Spinal cord (tissue), 9 donors: ENCODE measurements at regions not wholly inside any gene's neighbourhood (a gene's known extent, or its start where the extent isn't known, plus 50 kb on each side); places are given as distances from the start of the nearest gene placed in this dataset.

ENCODE experiments used
- DNase-seq, 6 donors: peaks; one replicate each; pipeline versions ENCODE4 v3.0.0 to v3.0.0-alpha.2; 2013 to 2015; ENCODE audit warnings: low spot score in 6 of 6, low read depth in 4 of 6
- H3K27ac ChIP-seq: one replicate; pipeline ENCODE4 v1.5.1; 2013; ENCODE audit warnings: low read depth, low read length, control low read depth
- H3K27me3 ChIP-seq: one replicate; pipeline ENCODE4 v1.6.1; 2013; ENCODE audit warnings: low read length; ENCODE audit not compliant: control insufficient read depth, insufficient read depth
- H3K36me3 ChIP-seq: one replicate; pipeline ENCODE4 v1.6.1; 2013; ENCODE audit warnings: low read length; ENCODE audit not compliant: control insufficient read depth, insufficient read depth
- H3K4me1 ChIP-seq: one replicate; pipeline ENCODE4 v1.6.1; 2013; ENCODE audit warnings: low read length; ENCODE audit not compliant: control insufficient read depth, insufficient read depth
- H3K4me3 ChIP-seq: one replicate; pipeline ENCODE4 v1.5.1; 2013; ENCODE audit warnings: low read depth, low read length, control low read depth
- H3K9me3 ChIP-seq: one replicate; pipeline ENCODE4 v1.6.1; 2013; ENCODE audit warnings: low read length; ENCODE audit not compliant: control insufficient read depth, insufficient read depth
- WGBS: methylation state at CpG from one replicate; pipeline ENCODE4 v1.1.5; 2013; ENCODE audit warnings: missing lambda C conversion rate; ENCODE audit not compliant: insufficient coverage; 5-methylcytosine and 5-hydroxymethylcytosine counted together
- donor health status: healthy.

DNA sequence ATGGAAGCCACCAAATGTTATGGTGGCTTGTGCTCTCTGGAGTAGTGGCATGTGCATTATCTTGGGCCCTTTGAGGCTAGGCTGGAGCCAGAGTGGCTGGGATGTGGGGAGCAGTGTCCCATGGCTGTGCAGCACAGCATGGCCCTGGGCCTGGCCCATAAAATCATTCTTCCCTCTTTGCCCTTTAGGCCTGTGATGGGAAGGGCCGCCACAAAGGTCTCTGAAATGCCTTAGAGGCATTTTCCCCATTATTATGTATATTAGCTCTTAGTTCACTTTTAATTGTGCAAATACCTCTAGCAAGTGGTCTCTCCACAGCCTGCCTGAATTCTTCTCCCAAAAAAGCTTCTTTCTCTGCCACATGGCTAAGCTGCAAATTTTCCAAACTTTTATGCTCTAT, 297.3 kb upstream of the IRAK1BP1 start:
- H3K4me1 ChIP-seq, result no peaks in the 10 kb centered on the region
- H3K36me3 ChIP-seq, result no peaks in the 10 kb centered on the region
- no peak overlapping the region for H3K27ac ChIP-seq
- H3K4me3 ChIP-seq, result no peak overlapping the region
- no peaks in the 10 kb centered on the region for H3K9me3 ChIP-seq
- H3K27me3 ChIP-seq, result no peaks in the 10 kb centered on the region
- no peak for DNase-seq
- no CpG with 5 or more reads among the region's 1 CpG for WGBS

- Histone ChIP-seq H3K4me3 (no peak overlapping the region), H3K4me1 (no peaks in the 10 kb centered on the region), H3K27ac (no peak overlapping the region), H3K27me3 (no peaks in the 10 kb centered on the region), H3K36me3 (no peaks in the 10 kb centered on the region), H3K9me3 (no peaks in the 10 kb centered on the region)
- no peak for DNase-seq
- no CpG with 5 or more reads among the region's 1 CpG for WGBS
Measured at GRCh38 chr6:78577585-78577984, 289.8 kb upstream of the IRAK1BP1 start.

GRCh38 chr6:78578430-78578829, 288.9 kb upstream of the IRAK1BP1 start:
- Histone ChIP-seq H3K4me3 (no peak overlapping the region), H3K9me3 (no peaks in the 10 kb centered on the region), H3K36me3 (no peaks in the 10 kb centered on the region), H3K4me1 (no peaks in the 10 kb centered on the region), H3K27ac (no peak overlapping the region), H3K27me3 (no peaks in the 10 kb centered on the region)
- 67% methylated on average over 2 of the region's 2 CpGs for WGBS
- DNase-seq, result no peak

DNA sequence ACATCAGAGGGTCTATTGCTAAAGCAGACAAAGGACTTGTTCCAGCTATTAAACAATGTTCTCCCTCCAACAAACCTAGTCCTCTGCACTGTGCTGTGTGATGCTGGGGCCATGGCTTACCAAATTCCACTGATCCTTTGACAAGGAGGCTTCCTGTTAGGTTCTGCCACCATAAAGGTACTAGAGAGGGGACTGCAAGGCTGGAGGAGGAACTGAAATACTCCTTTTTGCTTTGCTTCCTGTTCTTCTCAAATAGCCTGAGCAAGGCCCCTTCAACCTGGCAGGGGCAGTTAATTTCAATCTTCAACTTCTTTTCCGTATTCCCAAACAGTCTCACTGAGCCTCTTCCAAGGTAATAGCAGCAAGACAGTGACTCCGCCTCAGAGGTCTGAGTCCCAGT, 286.4 kb upstream of the IRAK1BP1 start:
- Histone ChIP-seq H3K27ac (no peak overlapping the region), H3K27me3 (no peaks in the 10 kb centered on the region), H3K36me3 (no peaks in the 10 kb centered on the region), H3K4me1 (no peaks in the 10 kb centered on the region), H3K4me3 (no peak overlapping the region), H3K9me3 (no peaks in the 10 kb centered on the region)
- no peak for DNase-seq
- WGBS, result 100% methylated on average over 2 of the region's 2 CpGs

GRCh38 chr6:78583079-78583478, 284.3 kb upstream of the IRAK1BP1 start:
- Histone ChIP-seq H3K9me3 (no peaks in the 10 kb centered on the region), H3K27me3 (no peaks in the 10 kb centered on the region), H3K36me3 (no peaks in the 10 kb centered on the region), H3K4me1 (no peaks in the 10 kb centered on the region), H3K4me3 (no peak overlapping the region), H3K27ac (no peak overlapping the region)
- 95% methylated on average over 2 of the region's 3 CpGs for WGBS
- DNase-seq, result no peak

- Histone ChIP-seq H3K27me3 (no peaks in the 10 kb centered on the region), H3K4me3 (no peak overlapping the region), H3K4me1 (no peaks in the 10 kb centered on the region), H3K36me3 (no peaks in the 10 kb centered on the region), H3K27ac (no peak overlapping the region), H3K9me3 (no peaks in the 10 kb centered on the region)
- peak in 1 of 6 donors; percentile 60 for DNase-seq
- WGBS, result no CpG with 5 or more reads among the region's 1 CpG
Measured at GRCh38 chr6:78589436-78589835, 277.9 kb upstream of the IRAK1BP1 start.

- Histone ChIP-seq H3K36me3 (no peaks in the 10 kb centered on the region), H3K4me3 (no peak overlapping the region), H3K9me3 (no peaks in the 10 kb centered on the region), H3K27me3 (no peaks in the 10 kb centered on the region), H3K4me1 (no peaks in the 10 kb centered on the region), H3K27ac (no peak overlapping the region)
- DNase-seq, result no peak
- no CpG with 5 or more reads among the region's 5 CpGs for WGBS
Measured at GRCh38 chr6:78593898-78594667, 273.3 kb upstream of the IRAK1BP1 start.

DNA sequence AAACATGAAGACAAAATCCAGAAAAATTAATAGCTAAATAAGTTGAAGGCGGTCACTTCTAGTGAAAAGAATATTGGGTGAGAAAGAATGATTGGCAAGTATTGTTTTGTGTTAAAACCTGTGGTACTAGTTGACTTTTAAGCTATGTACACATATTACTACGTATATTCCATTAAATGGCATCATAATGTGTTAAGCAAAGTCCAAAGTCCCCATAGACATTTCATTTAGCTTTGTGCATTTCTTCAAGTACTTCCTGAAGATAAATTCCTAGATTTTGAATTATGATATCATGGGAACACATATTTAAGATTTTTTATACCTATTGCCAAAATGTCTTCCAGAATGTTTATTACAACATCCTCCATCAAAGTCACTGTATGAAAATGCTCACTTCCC, 272.7 kb upstream of the IRAK1BP1 start:
- no peak for DNase-seq
- no CpG with 5 or more reads among the region's 2 CpGs for WGBS
- Histone ChIP-seq H3K4me3 (no peak overlapping the region), H3K27ac (no peak overlapping the region), H3K27me3 (no peaks in the 10 kb centered on the region), H3K36me3 (no peaks in the 10 kb centered on the region), H3K4me1 (no peaks in the 10 kb centered on the region), H3K9me3 (no peaks in the 10 kb centered on the region)

- Histone ChIP-seq H3K27me3 (no peaks in the 10 kb centered on the region), H3K4me1 (no peaks in the 10 kb centered on the region), H3K4me3 (no peak overlapping the region), H3K27ac (no peak overlapping the region), H3K9me3 (no peaks in the 10 kb centered on the region), H3K36me3 (no peaks in the 10 kb centered on the region)
- 100% methylated on average over 1 of the region's 5 CpGs for WGBS
- DNase-seq, result no peak
Measured at GRCh38 chr6:78597966-78598365, 269.4 kb upstream of the IRAK1BP1 start.

DNA sequence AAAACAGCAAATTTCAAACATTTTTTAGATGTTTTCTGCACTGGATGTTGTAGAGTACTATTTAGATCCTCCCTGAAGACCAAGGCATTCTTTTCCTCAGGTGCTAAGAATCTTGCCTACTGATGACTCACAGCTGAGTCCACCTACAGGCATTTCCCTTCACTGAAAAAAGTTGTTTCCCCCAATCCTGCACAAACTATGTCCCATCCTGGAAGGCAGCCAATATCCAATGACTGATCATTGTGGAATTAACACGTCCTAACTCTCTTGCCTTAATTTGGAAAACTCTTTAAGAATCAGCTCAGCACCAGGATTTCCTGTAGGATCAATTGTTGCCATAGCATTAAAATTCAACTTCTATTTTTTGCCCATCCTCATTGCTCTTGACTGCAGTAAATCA, 268.4 kb upstream of the IRAK1BP1 start:
- Histone ChIP-seq H3K9me3 (no peaks in the 10 kb centered on the region), H3K36me3 (no peaks in the 10 kb centered on the region), H3K4me1 (no peaks in the 10 kb centered on the region), H3K4me3 (no peak overlapping the region), H3K27me3 (no peaks in the 10 kb centered on the region), H3K27ac (no peak overlapping the region)
- peak in 1 of 6 donors; percentile 7 for DNase-seq
- WGBS, result 50% methylated on average over 1 of the region's 1 CpG
